Loucy (cell line): ENCODE measurements at regions not wholly inside any gene's neighbourhood (a gene's known extent, or its start where the extent isn't known, plus 50 kb on each side); places are given as distances from the start of the nearest gene placed in this dataset.

Experiments used
- EZH2phosphoT487 ChIP-seq: fragments of 200-600 bp; IDR thresholded peaks from 2 replicates; pipeline ENCODE4 v1.6.1; 2018; ENCODE audit warnings: antibody characterized with exemption, mild to moderate bottlenecking, moderate library complexity, borderline replicate concordance
- TF ChIP-seq, protein P1 (sequence below): fragments of 200-600 bp; sonication (generic); conservative IDR thresholded peaks from 2 replicates; pipeline ENCODE4 v1.5.1; 2014; ENCODE audit warnings: mild to moderate bottlenecking, antibody characterized with exemption, low read length

DNA sequence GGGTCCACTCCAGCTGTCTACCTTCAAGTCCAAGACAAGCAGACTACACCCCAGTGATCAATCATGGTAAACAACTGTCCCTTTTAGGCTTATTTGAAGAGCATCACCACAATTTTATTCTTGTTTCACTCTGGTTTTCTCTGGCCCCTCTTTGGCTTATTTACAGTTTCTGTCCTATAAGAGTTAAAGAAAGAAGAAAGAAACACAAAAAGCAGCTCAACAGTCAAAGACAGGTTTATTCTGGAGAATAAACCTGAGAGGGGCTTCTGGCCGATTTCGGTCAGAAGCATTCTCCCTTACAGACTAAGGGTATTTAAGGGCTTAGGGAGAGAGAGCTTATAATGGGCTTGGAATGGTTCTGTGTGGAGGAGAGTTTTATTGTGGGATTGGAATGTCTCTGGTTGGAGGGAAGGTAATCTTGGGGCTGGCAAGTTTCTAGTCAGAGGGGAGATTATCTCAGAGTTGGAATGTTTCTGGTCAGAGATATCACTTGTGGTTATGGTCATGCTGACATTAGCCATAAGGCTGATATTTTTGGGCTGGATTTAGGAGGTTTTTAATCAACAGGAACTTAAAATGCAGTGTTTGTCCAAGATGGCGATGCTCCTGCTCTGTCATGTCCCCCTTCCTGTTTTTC is 161.0 kb downstream of the URB2 start:
- TF ChIP-seq, protein P1, sequence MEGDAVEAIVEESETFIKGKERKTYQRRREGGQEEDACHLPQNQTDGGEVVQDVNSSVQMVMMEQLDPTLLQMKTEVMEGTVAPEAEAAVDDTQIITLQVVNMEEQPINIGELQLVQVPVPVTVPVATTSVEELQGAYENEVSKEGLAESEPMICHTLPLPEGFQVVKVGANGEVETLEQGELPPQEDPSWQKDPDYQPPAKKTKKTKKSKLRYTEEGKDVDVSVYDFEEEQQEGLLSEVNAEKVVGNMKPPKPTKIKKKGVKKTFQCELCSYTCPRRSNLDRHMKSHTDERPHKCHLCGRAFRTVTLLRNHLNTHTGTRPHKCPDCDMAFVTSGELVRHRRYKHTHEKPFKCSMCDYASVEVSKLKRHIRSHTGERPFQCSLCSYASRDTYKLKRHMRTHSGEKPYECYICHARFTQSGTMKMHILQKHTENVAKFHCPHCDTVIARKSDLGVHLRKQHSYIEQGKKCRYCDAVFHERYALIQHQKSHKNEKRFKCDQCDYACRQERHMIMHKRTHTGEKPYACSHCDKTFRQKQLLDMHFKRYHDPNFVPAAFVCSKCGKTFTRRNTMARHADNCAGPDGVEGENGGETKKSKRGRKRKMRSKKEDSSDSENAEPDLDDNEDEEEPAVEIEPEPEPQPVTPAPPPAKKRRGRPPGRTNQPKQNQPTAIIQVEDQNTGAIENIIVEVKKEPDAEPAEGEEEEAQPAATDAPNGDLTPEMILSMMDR = no peak
- TF ChIP-seq EZH2phosphoT487 = no peak
